H1 (cell line): ENCODE measurements at regions not wholly inside any gene's neighbourhood (a gene's known extent, or its start where the extent isn't known, plus 50 kb on each side); places are given as distances from the start of the nearest gene placed in this dataset.

Source experiments
- CTCF ChIA-PET: fragments of 300-600 bp; sonication (Branson Sonifier 250); formaldehyde crosslinking; loops from one replicate; lab custom pipeline; 2021; ENCODE audit not compliant: partially characterized antibody; lab: Charles Lee
- POLR2A ChIA-PET: fragments of 300-600 bp; sonication (Branson Sonifier 250); formaldehyde crosslinking; loops from one replicate; lab custom pipeline; 2021; ENCODE audit warnings: inconsistent platforms; ENCODE audit not compliant: partially characterized antibody; lab: Charles Lee
- DNase-seq, 2 experiments: peaks; one replicate each; pipeline versions ENCODE4 v3.0.0 to v3.0.0-alpha.2; 2010 to 2022; ENCODE audit warnings: low spot score in 2 of 2, low read depth in 1 of 2, mixed read lengths in 1 of 2
- FAIRE-seq: peaks from 2 replicates; lab custom pipeline; 2011; peaks lifted over from hg19 to GRCh38; lab: Jason Lieb, UNC
- H2AFZ ChIP-seq: 2 replicates; pipeline ENCODE4 v1.8.1; 2012; ENCODE audit warnings: low read length, inconsistent platforms
- H2AK5ac ChIP-seq: 2 replicates; pipeline ENCODE4 v1.6.1; 2013; ENCODE audit warnings: low read depth, low read length
- H2BK120ac ChIP-seq: replicated peaks from 2 replicates; pipeline ENCODE3; 2013; ENCODE audit warnings: low read depth, low read length, inconsistent platforms
- H2BK12ac ChIP-seq: 2 replicates; pipeline ENCODE4 v1.6.1; 2013; ENCODE audit warnings: low read depth, low read length
- H2BK15ac ChIP-seq: 2 replicates; pipeline ENCODE4 v1.6.1; 2013; ENCODE audit warnings: low read length
- H2BK20ac ChIP-seq: 2 replicates; pipeline ENCODE4 v1.6.1; 2013; ENCODE audit warnings: low read length
- H2BK5ac ChIP-seq: 2 replicates; pipeline ENCODE4 v1.6.1; 2013; ENCODE audit warnings: low read depth, low read length
- H3K14ac ChIP-seq: 2 replicates; pipeline ENCODE4 v1.6.1; 2013; ENCODE audit warnings: inconsistent platforms; ENCODE audit not compliant: insufficient read length
- H3K18ac ChIP-seq: 2 replicates; pipeline ENCODE4 v1.6.1; 2013; ENCODE audit warnings: low read length; ENCODE audit errors: extremely low read depth
- H3K23ac ChIP-seq: 2 replicates; pipeline ENCODE4 v1.6.1; 2013; ENCODE audit warnings: inconsistent platforms; ENCODE audit not compliant: insufficient read length
- H3K23me2 ChIP-seq: 2 replicates; pipeline ENCODE4 v1.6.1; 2013; ENCODE audit warnings: low read depth, low read length
- H3K27ac ChIP-seq: 2 replicates; pipeline ENCODE4 v1.6.1; 2011; ENCODE audit warnings: low read depth, low read length, inconsistent platforms
- H3K27me3 ChIP-seq, 4 experiments: replicated peaks in 1 of 4; 1 replicate in 1 of 4; 2 replicates in 3 of 4; pipeline versions ENCODE4 v1.6.1 to v1.8.1; 2011 to 2013; ENCODE audit warnings: low read length in 3 of 4, mild to moderate bottlenecking in 3 of 4, inconsistent platforms in 2 of 4, mixed read lengths in 2 of 4, moderate library complexity in 1 of 4; ENCODE audit not compliant: control insufficient read depth in 3 of 4, insufficient read depth in 3 of 4; ENCODE audit errors: extremely low read depth in 1 of 4
- H3K36me3 ChIP-seq, 4 experiments: 2 replicates each; pipeline versions ENCODE4 v1.6.1 to v1.8.1; 2011 to 2013; ENCODE audit warnings: mild to moderate bottlenecking in 4 of 4, low read length in 3 of 4, moderate library complexity in 2 of 4, control low read depth in 1 of 4, inconsistent platforms in 1 of 4; ENCODE audit not compliant: insufficient read depth in 4 of 4, control insufficient read depth in 2 of 4
- H3K4ac ChIP-seq: replicated peaks from 2 replicates; pipeline ENCODE3; 2013; ENCODE audit warnings: low read length, low read depth, mixed read lengths, inconsistent platforms; ENCODE audit not compliant: insufficient read length
- H3K4me1 ChIP-seq, 4 experiments: replicated peaks in 1 of 4; 1 replicate in 1 of 4; 2 replicates in 3 of 4; pipeline versions ENCODE4 v1.6.1 to v1.8.1; 2011 to 2013; ENCODE audit warnings: low read length in 3 of 4, inconsistent platforms in 2 of 4, mixed read lengths in 1 of 4; ENCODE audit not compliant: insufficient read depth in 4 of 4, control insufficient read depth in 3 of 4
- H3K4me2 ChIP-seq, 2 experiments: 2 replicates each; pipeline versions ENCODE4 v1.6.1 to v1.8.1; 2011 to 2013; ENCODE audit warnings: low read depth in 2 of 2, low read length in 2 of 2, control low read depth in 1 of 2, inconsistent platforms in 1 of 2, mild to moderate bottlenecking in 1 of 2; ENCODE audit not compliant: insufficient read depth in 1 of 2
- H3K4me3 ChIP-seq, 4 experiments: fragments of 200-600, 300-600 bp in 1 of 4; sonication (generic), shearing (Covaris generic), sonication (Bioruptor Twin) in 1 of 4; 2 replicates each; pipeline versions ENCODE4 v1.5.1 to v1.8.1; 2011 to 2016; ENCODE audit warnings: low read length in 4 of 4, low read depth in 3 of 4, control low read depth in 2 of 4, inconsistent platforms in 2 of 4, mild to moderate bottlenecking in 2 of 4, mixed read lengths in 1 of 4, moderate library complexity in 1 of 4; ENCODE audit not compliant: insufficient read depth in 2 of 4; ENCODE audit errors: extremely low read depth in 1 of 4
- H3K56ac ChIP-seq: replicated peaks from 2 replicates; pipeline ENCODE3; 2013; ENCODE audit warnings: low read depth, mild to moderate bottlenecking, mixed read lengths, low read length, inconsistent platforms; ENCODE audit not compliant: insufficient read length
- H3K79me1 ChIP-seq: 2 replicates; pipeline ENCODE4 v1.6.1; 2013; ENCODE audit warnings: low read depth, low read length, control low read depth
- H3K79me2 ChIP-seq, 2 experiments: 2 replicates each; pipeline versions ENCODE4 v1.6.1 to v1.8.1; 2012 to 2013; ENCODE audit warnings: low read length in 2 of 2, mild to moderate bottlenecking in 2 of 2, inconsistent platforms in 1 of 2; ENCODE audit not compliant: insufficient read depth in 2 of 2, control insufficient read depth in 1 of 2
- H3K9ac ChIP-seq, 4 experiments: replicated peaks in 1 of 4; 1 replicate in 1 of 4; 2 replicates in 3 of 4; pipeline versions ENCODE4 v1.6.1 to v1.8.1; 2011 to 2013; ENCODE audit warnings: low read depth in 3 of 4, low read length in 3 of 4, control low read depth in 2 of 4, mild to moderate bottlenecking in 2 of 4, moderate library complexity in 2 of 4, inconsistent platforms in 1 of 4; ENCODE audit errors: extremely low read depth in 1 of 4
- H3K9me3 ChIP-seq, 2 experiments: 2 replicates each; pipeline versions ENCODE4 v1.6.1 to v1.8.1; 2012 to 2013; ENCODE audit warnings: mild to moderate bottlenecking in 2 of 2, moderate library complexity in 2 of 2, control low read depth in 1 of 2, inconsistent platforms in 1 of 2, low read depth in 1 of 2, low read length in 1 of 2, mixed read lengths in 1 of 2; ENCODE audit not compliant: insufficient read depth in 2 of 2
- H4K20me1 ChIP-seq, 2 experiments: replicated peaks in 1 of 2; 2 replicates each; pipeline versions ENCODE3 to v1.8.1; 2011 to 2013; ENCODE audit warnings: inconsistent platforms in 2 of 2, low read length in 2 of 2, mild to moderate bottlenecking in 1 of 2; ENCODE audit not compliant: insufficient read depth in 2 of 2, control insufficient read depth in 1 of 2
- H4K5ac ChIP-seq: 2 replicates; pipeline ENCODE4 v1.6.1; 2013; ENCODE audit warnings: low read length, low read depth, mixed read lengths, inconsistent platforms; ENCODE audit not compliant: insufficient read length
- H4K8ac ChIP-seq: 2 replicates; pipeline ENCODE4 v1.8.0; 2013; ENCODE audit warnings: mild to moderate bottlenecking, moderate library complexity, low read length, inconsistent platforms; ENCODE audit not compliant: insufficient read depth; ENCODE audit errors: extremely low read depth
- H4K91ac ChIP-seq: replicated peaks from 2 replicates; pipeline ENCODE3; 2013; ENCODE audit warnings: low read length, mixed read lengths, inconsistent platforms; ENCODE audit not compliant: insufficient read length
- FOSL1 ChIP-seq: IDR thresholded peaks from 2 replicates; pipeline ENCODE4 v1.6.1; 2011; ENCODE audit warnings: mild to moderate bottlenecking, low read depth, low read length, moderate library complexity; ENCODE audit not compliant: insufficient read depth
- YY1 ChIP-seq: IDR thresholded peaks from 2 replicates; pipeline ENCODE4 v1.6.1; 2011; ENCODE audit warnings: low read depth, mild to moderate bottlenecking, low read length
- WGBS, 2 experiments: shearing (Covaris generic) in 1 of 2; methylation state at CpG; one replicate each; pipeline versions ENCODE4 v1.1.6 to v1.1.7; 2013 to 2015; ENCODE audit warnings: low lambda C conversion rate in 2 of 2, mixed read lengths in 2 of 2, inconsistent platforms in 1 of 2, low coverage in 1 of 2, missing lambda C conversion rate in 1 of 2; ENCODE audit not compliant: insufficient replicate concordance in 2 of 2, insufficient coverage in 1 of 2, insufficient read length in 1 of 2; ENCODE audit errors: extremely low coverage in 1 of 2, missing lambda C conversion rate in 1 of 2; 5-methylcytosine and 5-hydroxymethylcytosine counted together
- TF ChIP-seq, protein P1 (sequence below): IDR thresholded peaks from 2 replicates; pipeline ENCODE4 v1.6.1; 2011; ENCODE audit warnings: low read depth, mild to moderate bottlenecking, low read length; ENCODE audit not compliant: insufficient read depth

GRCh38 chr12:91394903-91395302 is 212.3 kb upstream of the DCN start:
- ChIA-PET POLR2A (no interaction called here), CTCF (interaction anchor here (0.6 kb wide), 1 partner anchor 13 kb away, joined by 3 read pairs; no protein-coding TSS in a partner anchor)
- Histone ChIP-seq H4K91ac (no peak overlapping the region), H2BK12ac (no peak overlapping the region), H3K4me3 (no peak overlapping the region), H3K9ac (no peak overlapping the region), H3K36me3 (peaks cover 0 to 2% (median 0%) of the 10 kb centered on the region in 4 experiments; a peak in 1 of 8 replicates), H2BK20ac (no peak overlapping the region), H2BK15ac (no peak overlapping the region), H3K23ac (no peak overlapping the region), H2BK120ac (no peak overlapping the region), H3K56ac (no peak overlapping the region), H3K4me1 (no peaks in the 10 kb centered on the region), H4K5ac (no peak overlapping the region), H2AFZ (no peak overlapping the region), H3K23me2 (no peaks in the 10 kb centered on the region), H3K9me3 (peaks cover 9% of the 10 kb centered on the region in 2 experiments; a peak in 3 of 4 replicates), H3K27me3 (no peaks in the 10 kb centered on the region), H4K8ac (no peak overlapping the region), H3K4ac (no peak overlapping the region), H4K20me1 (no peaks in the 10 kb centered on the region), H3K18ac (no peak overlapping the region), H2BK5ac (no peak overlapping the region), H3K14ac (no peak overlapping the region), H3K79me2 (no peaks in the 10 kb centered on the region), H2AK5ac (no peak overlapping the region), H3K27ac (no peak overlapping the region), H3K79me1 (no peaks in the 10 kb centered on the region), H3K4me2 (no peak overlapping the region)
- TF ChIP-seq FOSL1, result no peak
- TF ChIP-seq, protein P1, sequence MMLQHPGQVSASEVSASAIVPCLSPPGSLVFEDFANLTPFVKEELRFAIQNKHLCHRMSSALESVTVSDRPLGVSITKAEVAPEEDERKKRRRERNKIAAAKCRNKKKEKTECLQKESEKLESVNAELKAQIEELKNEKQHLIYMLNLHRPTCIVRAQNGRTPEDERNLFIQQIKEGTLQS, result no peak
- TF ChIP-seq YY1, result no peak
- 83% methylated on average over 1 of the region's 1 CpG; no CpG with 5 or more reads in 1 of the 2 experiments for WGBS, 2 experiments
- FAIRE-seq (no peak), DNase-seq (no peak)
